ENCODE measurements at regions not wholly inside any gene's neighbourhood (a gene's known extent, or its start where the extent isn't known, plus 50 kb on each side); places are given as distances from the start of the nearest gene placed in this dataset.

- no peak for DNase-seq
Measured at GRCh38 chr20:60395991-60396390, 437.8 kb downstream of the CDH26 start.

- DNase-seq: no peak
Measured at GRCh38 chr20:60400567-60400966, 442.3 kb downstream of the CDH26 start.

- DNase-seq: no peak
Measured at GRCh38 chr20:60402189-60403058, 444.2 kb downstream of the CDH26 start.

- DNase-seq: no peak
Measured at GRCh38 chr20:60403105-60403741, 445.0 kb downstream of the CDH26 start.

GRCh38 chr20:60407011-60407771 is 449.0 kb downstream of the CDH26 start:
- no peak for DNase-seq

- DNase-seq: no peak
Measured at GRCh38 chr20:60407938-60408337, 449.7 kb downstream of the CDH26 start.

- no peak for DNase-seq
Measured at GRCh38 chr20:60408435-60408834, 450.2 kb downstream of the CDH26 start.

- no peak for DNase-seq
Measured at GRCh38 chr20:60410618-60411264, 452.5 kb downstream of the CDH26 start.

GRCh38 chr20:60411813-60412212 is 453.6 kb downstream of the CDH26 start:
- no peak for DNase-seq

GRCh38 chr20:60420676-60421229 is 462.5 kb downstream of the CDH26 start:
- DNase-seq: no peak

- no peak for DNase-seq
Measured at GRCh38 chr20:60422848-60423247, 464.6 kb downstream of the CDH26 start.

- no peak for DNase-seq
Measured at GRCh38 chr20:60424267-60424902, 466.2 kb downstream of the CDH26 start.

GRCh38 chr20:60427516-60427915 is 469.3 kb downstream of the CDH26 start:
- DNase-seq: no peak

GRCh38 chr20:60428651-60429050 is 470.4 kb downstream of the CDH26 start:
- DNase-seq: no peak

GRCh38 chr20:60430516-60431001 is 472.3 kb downstream of the CDH26 start:
- DNase-seq: no peak

- no peak for DNase-seq
Measured at GRCh38 chr20:60431349-60431748, 473.1 kb downstream of the CDH26 start.

GRCh38 chr20:60437418-60437817 is 479.2 kb downstream of the CDH26 start:
- no peak for DNase-seq

- peak; percentile 36 to 45 for DNase-seq
Measured at GRCh38 chr20:60446267-60447111, 488.3 kb downstream of the CDH26 start.

GRCh38 chr20:60447703-60448102 is 489.5 kb downstream of the CDH26 start:
- DNase-seq: no peak

GRCh38 chr20:60453388-60454246 is 495.4 kb downstream of the CDH26 start:
- no peak for DNase-seq
